ENCODE measurements at regions not wholly inside any gene's neighbourhood (a gene's known extent, or its start where the extent isn't known, plus 50 kb on each side); places are given as distances from the start of the nearest gene placed in this dataset. TPM values are rescaled to one million over a fixed set of nuclear protein-coding genes. Genes with fewer than 3 reads are reported as not detected.

DNA sequence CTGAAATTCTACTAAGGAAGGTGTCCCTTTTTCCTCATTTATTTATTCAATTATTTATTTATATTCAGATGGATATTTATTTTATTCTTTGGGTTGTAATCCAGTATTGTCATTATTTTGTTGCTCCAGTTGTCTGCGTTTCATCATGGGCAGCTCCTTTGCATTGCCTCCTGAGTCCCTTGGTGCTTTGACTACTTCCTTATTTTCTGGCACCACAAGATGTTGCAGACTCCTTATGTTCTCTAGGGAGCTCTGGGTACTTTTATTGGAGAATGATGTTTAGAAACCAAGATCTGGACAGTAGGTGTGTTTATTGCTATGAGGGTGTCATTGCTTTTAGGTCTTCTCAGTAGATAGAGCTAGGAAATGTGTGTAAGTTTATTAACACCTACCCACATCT, 59.9 kb upstream of the ERRFI1 start:
- DNase-seq (ENCODE audit: low spot score) = no peak

DNA sequence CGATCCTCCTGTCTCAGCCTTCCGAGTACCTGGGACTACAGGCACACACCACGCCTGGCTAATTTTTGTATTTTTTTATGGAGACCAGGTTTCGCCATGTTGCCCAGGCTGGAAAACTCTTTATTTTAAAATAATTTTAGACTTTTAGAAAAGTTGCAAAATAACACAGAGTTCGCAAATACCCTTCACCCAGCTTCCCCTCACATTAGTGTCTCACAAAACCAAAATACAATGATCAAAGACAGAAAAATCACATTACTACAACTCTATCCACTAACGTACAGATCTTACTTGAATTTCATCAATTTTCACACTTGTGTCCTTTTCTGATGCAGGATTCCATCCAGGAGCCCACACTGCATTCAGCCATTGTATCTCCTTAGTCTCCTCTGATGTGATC, 58.8 kb upstream of the ERRFI1 start:
- no peak for DNase-seq (ENCODE audit: low spot score)

DNA sequence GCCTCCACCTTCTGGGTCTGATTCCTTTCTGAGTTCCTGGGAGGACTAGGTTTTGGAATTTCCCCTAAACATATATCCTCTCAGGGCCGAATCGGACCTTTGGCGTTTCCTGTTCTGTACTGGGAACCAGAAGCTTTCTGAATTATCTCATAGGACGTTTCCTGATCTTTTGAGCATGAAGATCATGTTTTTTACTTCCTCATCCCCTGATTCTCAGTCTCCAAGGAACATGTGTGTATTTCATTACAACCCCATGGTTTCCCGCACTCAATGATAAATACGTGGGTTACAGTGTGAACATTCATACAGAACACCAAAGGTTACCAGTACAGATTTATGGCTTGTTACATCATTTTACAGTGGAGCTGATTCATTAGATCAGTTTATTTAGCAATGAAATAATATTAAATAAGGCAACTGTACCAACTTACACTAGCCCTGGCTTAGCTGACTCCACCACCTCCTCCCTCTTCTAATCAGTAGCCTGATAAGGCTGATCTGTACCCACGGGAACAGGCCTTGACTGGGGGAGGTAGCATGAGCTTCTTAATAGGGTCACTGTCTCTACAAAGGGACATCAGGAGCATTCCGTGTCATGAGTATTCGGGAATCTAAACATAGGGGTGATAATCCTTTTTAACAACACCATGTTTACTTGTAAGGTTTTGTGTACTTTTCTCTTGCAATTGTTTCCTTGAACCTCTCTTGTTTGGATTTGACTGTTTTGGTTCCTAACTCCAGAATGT, 57.8 kb upstream of the ERRFI1 start:
- peak; percentile 67 for DNase-seq (ENCODE audit: low spot score)

DNA sequence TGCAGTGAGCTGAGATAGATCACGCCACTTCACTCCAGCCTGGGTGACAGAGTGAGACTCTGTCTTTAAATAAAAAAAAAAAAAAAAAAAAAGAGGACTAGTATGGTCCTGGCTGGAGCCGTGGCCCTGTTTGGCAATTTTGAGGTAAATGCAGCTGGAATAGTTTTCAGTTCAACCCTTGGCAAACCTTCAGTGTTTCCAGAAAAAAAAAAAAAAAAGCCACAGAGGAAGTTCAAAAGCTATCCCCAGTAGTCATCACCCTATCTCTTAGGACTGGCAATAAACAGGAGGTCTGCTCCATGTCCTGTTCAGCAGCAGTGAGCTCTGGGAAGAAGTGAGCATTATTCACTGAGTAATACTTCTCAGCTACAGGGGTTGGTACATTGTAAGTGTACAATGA, 56.8 kb upstream of the ERRFI1 start:
- DNase-seq (ENCODE audit: low spot score) = no peak

DNA sequence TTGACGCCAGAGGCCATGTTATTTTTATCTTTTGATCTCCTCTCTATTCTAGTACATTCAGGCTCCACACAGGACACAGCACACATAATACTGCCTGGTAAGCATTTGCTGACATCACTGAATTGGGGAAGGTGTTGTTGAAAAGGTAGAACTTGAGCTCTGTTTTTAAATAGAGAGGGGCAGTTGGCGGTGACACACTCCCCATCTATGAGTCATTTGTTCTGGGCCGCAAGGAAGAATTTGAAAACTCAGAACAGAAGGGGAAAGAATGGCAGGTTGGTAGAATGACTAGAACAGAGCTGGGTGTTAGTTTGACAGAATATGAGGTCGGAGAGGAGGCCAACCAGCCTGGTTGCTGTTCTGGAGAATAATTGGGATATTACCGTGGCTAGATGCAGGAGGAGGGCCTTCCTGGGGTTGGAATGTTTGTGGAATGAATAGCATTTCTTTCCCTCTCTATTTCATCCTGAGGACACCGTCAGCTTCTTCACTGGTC, 52.1 kb upstream of the ERRFI1 start:
- DNase-seq (ENCODE audit: low spot score) = peak; percentile 48

DNA sequence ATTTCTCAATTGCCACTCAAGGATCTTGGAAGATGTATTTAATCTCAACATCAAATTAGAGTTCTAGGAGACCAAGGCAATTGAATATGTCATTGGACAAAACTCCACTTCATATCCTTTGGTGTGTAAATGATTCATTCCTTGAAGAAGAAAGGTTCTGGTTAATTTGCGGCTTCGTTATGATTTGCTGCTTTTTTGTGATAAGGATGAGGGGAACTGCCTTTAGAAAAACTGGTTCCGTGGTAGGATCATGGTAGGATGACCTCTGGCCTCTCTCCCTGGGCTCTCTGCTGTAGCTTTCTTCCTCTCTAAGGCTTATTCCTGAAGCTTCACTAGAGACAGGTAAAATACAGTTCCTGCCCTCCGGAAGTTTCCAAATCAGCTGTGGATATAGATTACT, 51.5 kb upstream of the ERRFI1 start:
- peak; percentile 72 for DNase-seq (ENCODE audit: low spot score)

DNA sequence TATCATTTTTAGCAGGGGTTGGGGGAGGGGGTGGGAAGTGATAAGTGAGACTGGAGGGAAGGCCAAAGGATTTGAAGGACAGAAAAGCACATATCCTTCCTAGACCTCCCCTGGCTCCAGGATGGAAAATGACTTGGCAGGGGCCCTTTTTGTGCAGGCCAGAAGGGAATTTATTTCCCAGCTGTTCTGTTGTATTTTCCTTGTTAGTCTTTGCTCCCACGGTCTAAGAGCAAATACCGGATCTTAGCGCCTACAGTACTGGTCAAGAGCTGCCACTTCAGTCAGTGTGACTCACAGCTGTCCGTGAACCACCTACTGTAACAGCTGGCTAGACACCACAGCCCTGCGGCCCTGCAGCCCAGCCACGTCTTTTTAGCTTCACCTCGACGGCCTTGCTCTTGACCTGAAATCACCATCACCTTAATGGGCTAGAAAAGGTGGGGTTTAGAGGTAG, 51.0 kb upstream of the ERRFI1 start:
- DNase-seq (ENCODE audit: low spot score) = peak; percentile 88

DNA sequence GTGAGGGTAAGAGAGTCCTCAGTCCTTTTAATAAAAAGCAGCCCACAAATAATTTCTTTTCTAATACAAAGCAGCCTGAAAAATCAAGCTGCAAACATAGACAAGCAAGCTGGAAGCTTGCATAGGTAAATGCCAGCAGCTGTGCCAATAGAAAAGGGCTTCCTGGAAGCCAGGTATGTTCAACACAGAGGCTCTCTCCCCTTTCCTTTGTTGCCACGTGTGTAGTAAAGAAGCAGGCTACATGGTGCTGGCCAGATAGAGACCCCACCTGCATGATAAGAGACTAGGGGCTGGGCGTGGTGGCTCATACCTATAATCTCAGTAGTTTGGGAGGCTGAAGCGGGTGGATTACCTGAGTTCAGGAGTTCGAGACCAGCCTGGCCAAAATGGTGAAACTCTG, 50.1 kb upstream of the ERRFI1 start:
- DNase-seq (ENCODE audit: low spot score) = no peak

Small RNA genes lying in the stretch of these regions (small RNA-seq; reads per million reads assigned to genes)
- not detected for gene RNU1-7P

Data from HT-29 (cell line).